ENCODE measurements at regions not wholly inside any gene's neighbourhood (a gene's known extent, or its start where the extent isn't known, plus 50 kb on each side); places are given as distances from the start of the nearest gene placed in this dataset.

GRCh38 chr9:78437296-78437695 is 140.4 kb downstream of the PSAT1 start:
- no peak overlapping the region for H3K4me2 ChIP-seq
- H3K4me3 ChIP-seq, result no peak overlapping the region
- no peaks in the 10 kb centered on the region for H3K9me3 ChIP-seq
- DNase-seq (ENCODE audit: low read depth in 1 of 2, low spot score in 1 of 2) (no peak), ATAC-seq (no peak), FAIRE-seq (no peak)
- 81% methylated on average over 2 of the region's 2 CpGs for WGBS (ENCODE audit: missing lambda C conversion rate)
- TF ChIP-seq MAFK (IDR thresholded peaks at IDR 0.05; ENCODE audit: partially characterized antibody) (no peak), FOSB (CRISPR knock-in tag; IDR thresholded peaks at IDR 0.05) (no peak), SMC3 (IDR thresholded peaks at IDR 0.05) (no peak), ESRRA (IDR thresholded peaks at IDR 0.05; ENCODE audit: borderline replicate concordance, low read length) (no peak), CHD2 (IDR thresholded peaks at IDR 0.05; ENCODE audit: low read length, partially characterized antibody) (no peak), FOXS1 (CRISPR knock-in tag; IDR thresholded peaks at IDR 0.05) (no peak), JUN (IDR thresholded peaks at IDR 0.05) (no peak), RFX5 (IDR thresholded peaks at IDR 0.05) (no peak), NFE2L2 (conservative IDR thresholded peaks at IDR 0.05; ENCODE audit: low read length) (no peak), ATOH8 (CRISPR knock-in tag; IDR thresholded peaks at IDR 0.05; ENCODE audit: low read depth) (no peak), NPAS2 (CRISPR knock-in tag; IDR thresholded peaks at IDR 0.05; ENCODE audit: borderline replicate concordance) (no peak), CBX8 (IDR thresholded peaks at IDR 0.05) (no peak), EHMT2 (IDR thresholded peaks at IDR 0.05; ENCODE audit: low read depth) (no peak), HDAC2 (IDR thresholded peaks at IDR 0.05) (no peak), CHD4 (IDR thresholded peaks at IDR 0.05; ENCODE audit: borderline replicate concordance) (no peak), HOXB13 (CRISPR knock-in tag; IDR thresholded peaks at IDR 0.05; ENCODE audit: low read depth) (no peak), ZC3H11A (IDR thresholded peaks at IDR 0.05) (no peak), ELK1 (IDR thresholded peaks at IDR 0.05; ENCODE audit: low read depth, low read length) (no peak), USF2 (IDR thresholded peaks at IDR 0.05) (no peak)
- CTCF ChIA-PET, result no interaction called here
- peaks cover 11% of the 10 kb centered on the region; the same call in 2 of the 3 replicates for H3K4me1 ChIP-seq
- POLR2A ChIA-PET, result no interaction called here
- H3K27ac ChIP-seq, result no peak overlapping the region

- DNase-seq (ENCODE audit: low read depth in 1 of 2, low spot score in 1 of 2) (no peak), FAIRE-seq (no peak), ATAC-seq (no peak)
- Histone ChIP-seq H3K4me2 (no peak overlapping the region), H3K27ac (no peak overlapping the region), H3K9me3 (no peaks in the 10 kb centered on the region), H3K4me3 (no peak overlapping the region), H3K4me1 (peaks cover 11% of the 10 kb centered on the region; the same call in 2 of the 3 replicates)
- 96% methylated on average over 7 of the region's 7 CpGs for WGBS (ENCODE audit: missing lambda C conversion rate)
- POLR2A ChIA-PET, result no interaction called here
- CTCF ChIA-PET, result interaction anchor here (1.5 kb wide), 2 partner anchors 15 to 385 kb away, joined by 4 to 5 read pairs; no protein-coding TSS in a partner anchor
- TF ChIP-seq HOXA7 (CRISPR knock-in tag; IDR thresholded peaks at IDR 0.05), result no peak
- TF ChIP-seq GATA3 (IDR thresholded peaks at IDR 0.05; ENCODE audit: borderline replicate concordance), result no peak
- TF ChIP-seq EHMT2 (IDR thresholded peaks at IDR 0.05; ENCODE audit: low read depth), result no peak
- no peak for TF ChIP-seq CBX2 (IDR thresholded peaks at IDR 0.05; ENCODE audit: borderline replicate concordance, low read depth)
- TF ChIP-seq RFX5 (IDR thresholded peaks at IDR 0.05), result no peak
- TF ChIP-seq ELK1 (IDR thresholded peaks at IDR 0.05; ENCODE audit: low read depth, low read length), result no peak
- TF ChIP-seq ESRRA (IDR thresholded peaks at IDR 0.05; ENCODE audit: borderline replicate concordance, low read length), result no peak
- TF ChIP-seq HEYL (CRISPR knock-in tag; IDR thresholded peaks at IDR 0.05), result no peak
- TF ChIP-seq HDAC2 (IDR thresholded peaks at IDR 0.05), result no peak
- no peak for TF ChIP-seq E2F6 (IDR thresholded peaks at IDR 0.05; ENCODE audit: borderline replicate concordance, low read depth)
These were observed 140.9 kb downstream of the PSAT1 start for GRCh38 chr9:78437806-78438205.
